HG03571 (cell line): ENCODE measurements at regions not wholly inside any gene's neighbourhood (a gene's known extent, or its start where the extent isn't known, plus 50 kb on each side); places are given as distances from the start of the nearest gene placed in this dataset.
"Not testable (repeated sequence)": the region's sequence is repeated elsewhere in the genome, so short reads cannot be mapped to it uniquely, and the experiment has no call there.

Experiments used
- ATAC-seq: cut with Tn5 transposase; IDR thresholded peaks from one replicate; pipeline ENCODE4 v1.9.1; 2021; ENCODE audit not compliant: unreplicated experiment

- no peak for ATAC-seq
These were observed 429.3 kb upstream of the SULF2 start for GRCh38 chr20:48214601-48215000.

GRCh38 chr20:48213635-48214034 is 428.4 kb upstream of the SULF2 start:
- not testable (repeated sequence) for ATAC-seq

- no peak for ATAC-seq
These were observed 427.7 kb upstream of the SULF2 start for GRCh38 chr20:48212806-48213509.

GRCh38 chr20:48211847-48212246 is 426.6 kb upstream of the SULF2 start:
- no peak for ATAC-seq

- no peak for ATAC-seq
These were observed 426.0 kb upstream of the SULF2 start for GRCh38 chr20:48211238-48211637.

DNA sequence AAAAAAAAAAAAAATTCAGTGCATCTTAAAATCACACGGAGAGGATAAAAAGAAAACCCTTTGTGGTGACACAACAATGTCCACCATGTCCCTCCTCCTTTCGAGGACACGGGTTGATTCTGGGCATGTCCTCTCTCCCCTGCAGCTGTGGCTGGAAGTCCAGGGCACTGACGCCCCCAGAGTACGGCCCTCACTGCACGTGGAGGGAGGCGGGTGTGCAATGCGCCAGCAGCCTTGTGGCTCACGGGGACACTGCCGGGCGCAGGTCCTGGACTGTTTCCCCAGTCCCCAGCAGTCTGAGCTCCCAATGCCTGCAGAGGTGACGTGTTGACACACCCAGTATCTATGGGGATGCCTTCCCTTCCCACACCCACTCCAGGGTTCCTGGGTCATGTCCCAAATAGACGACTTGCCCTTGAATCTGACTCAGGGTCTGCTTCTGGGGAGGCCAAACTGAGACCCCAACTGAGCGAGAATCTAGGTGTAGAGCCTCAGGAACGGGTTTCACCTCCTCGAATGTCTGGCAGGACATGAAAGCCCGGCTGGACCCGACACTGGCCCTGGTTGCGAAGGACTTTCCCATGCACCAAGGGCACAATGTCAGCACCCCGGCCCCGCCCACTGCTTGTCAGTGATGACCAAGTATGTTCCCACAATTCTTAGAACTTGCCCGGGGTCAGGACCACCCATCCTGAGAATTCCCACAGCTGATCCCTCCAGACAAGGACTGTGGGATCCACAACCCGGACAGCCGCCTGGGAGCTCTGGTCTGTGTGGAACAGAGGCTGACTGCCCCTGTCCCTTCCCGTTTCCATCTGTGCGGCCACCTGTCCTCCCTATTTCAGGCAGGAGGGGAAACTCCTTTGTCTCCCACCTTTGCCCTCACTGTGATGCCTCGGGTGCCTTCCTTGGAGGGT is 425.1 kb upstream of the SULF2 start:
- no peak for ATAC-seq

GRCh38 chr20:48209102-48209501 is 423.8 kb upstream of the SULF2 start:
- ATAC-seq: no peak

DNA sequence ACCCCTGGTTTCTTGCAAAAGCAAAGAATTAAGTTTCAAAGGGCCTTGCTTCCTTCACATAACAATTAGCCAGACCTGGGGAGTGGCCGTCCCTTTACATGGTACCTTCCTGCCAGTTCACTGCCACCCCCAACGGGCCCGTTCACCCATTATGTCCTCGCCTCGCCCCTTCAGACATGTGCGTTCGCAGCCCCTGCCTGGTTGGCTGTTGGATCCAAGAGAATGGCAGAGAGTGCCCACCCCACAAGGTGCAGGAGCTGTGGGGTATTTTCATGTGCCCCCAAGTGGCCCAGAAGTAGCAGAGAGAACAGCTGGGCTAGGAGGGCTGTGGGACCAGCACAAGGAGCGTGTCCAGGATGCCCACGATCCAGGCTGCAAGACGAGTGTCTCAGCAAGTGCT is 422.9 kb upstream of the SULF2 start:
- no peak for ATAC-seq

DNA sequence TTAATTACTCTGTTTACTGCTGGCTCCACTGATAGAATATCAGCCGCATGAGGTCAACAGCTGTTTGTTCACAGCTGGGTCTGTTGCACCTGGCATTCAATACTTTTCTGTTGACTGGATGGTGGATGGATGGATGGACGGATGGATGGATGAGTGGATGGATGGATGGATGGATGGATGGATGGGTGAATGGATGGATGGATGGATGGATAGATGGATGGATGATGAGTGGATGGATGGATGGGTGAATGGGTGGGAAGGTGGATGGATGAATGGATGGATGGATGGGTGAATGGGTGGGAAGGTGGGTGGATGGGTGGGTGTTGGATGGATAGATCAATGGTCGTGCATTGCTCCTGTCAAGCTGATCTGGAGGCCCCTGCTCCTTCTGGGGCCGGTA is 422.2 kb upstream of the SULF2 start:
- no peak for ATAC-seq

GRCh38 chr20:48205786-48206185 is 420.5 kb upstream of the SULF2 start:
- no peak for ATAC-seq

- ATAC-seq: no peak
These were observed 420.1 kb upstream of the SULF2 start for GRCh38 chr20:48205281-48205782.

DNA sequence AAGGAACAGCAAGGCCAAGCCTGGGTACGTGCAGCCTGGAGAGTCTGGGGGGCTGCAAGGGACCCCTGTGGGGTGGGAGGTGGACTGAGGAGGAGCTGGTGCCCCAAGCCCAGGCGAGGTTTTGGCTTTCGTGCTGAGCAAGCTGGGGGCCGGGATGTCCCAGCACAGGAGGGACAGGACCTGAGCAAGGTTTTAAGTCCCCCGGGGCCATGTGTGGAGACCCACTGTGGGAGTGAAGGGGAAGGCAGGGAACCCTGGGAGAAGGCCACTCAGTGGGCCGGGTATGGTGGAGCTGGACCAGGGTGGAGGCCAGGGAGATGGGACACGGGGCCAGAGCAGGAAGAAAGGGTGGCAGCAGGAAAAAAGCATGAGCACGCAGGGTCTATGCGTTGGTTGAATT is 419.2 kb upstream of the SULF2 start:
- ATAC-seq: no peak

DNA sequence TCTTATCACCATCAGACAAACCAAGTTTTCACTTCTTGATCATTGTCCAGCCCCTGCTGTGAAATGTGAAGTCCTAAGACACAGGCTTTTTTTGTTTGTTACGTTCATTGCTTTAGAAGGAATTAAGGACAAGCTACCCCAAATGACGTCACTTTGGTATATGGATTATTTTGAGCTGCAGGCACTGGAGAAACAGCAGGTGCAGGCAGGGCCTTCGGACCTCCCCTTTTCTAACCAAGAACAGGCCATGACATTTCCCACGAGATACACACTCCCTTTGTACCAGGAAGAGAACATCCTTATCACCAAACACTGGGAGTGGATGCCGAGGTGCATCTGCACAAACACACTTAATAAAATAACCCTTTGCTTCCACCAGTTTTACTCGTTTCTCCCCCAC is 418.0 kb upstream of the SULF2 start:
- no peak for ATAC-seq

DNA sequence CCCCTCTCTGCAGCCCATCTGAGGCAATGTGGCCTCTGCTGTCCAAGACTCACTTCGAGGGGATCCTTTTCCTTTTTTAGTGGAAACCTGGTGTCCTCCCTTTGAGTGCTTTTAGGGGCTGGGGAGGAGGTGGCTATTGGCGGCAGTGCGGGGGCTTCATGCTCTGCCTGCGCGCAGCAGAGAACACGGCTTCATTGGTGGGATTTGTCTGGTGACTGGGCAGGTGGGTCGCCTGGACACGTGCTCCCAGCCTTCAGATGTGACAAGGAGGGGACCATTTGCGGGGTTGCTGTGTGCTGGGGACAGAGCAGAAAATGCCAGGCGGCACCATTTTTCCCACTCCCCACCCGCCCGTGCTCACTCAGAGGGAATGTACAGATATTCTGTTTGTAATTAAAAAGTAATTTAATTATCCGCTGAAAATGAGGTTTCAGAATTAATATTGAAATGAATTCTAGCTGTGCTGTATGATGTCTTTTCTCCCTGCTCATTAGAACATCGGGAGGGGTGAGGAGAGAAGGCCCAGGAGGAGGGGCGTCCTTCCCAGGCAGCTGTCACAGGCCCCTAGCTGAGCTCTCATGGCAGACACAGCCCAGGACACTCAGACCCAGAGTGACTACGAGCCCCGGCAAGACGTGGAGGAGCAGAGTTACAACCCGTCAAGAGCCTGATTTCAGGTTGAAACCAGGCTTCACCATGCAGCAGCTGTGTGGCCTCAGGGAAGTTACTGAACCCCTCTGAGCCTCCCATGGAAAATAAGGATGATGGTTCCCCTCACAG is 417.2 kb upstream of the SULF2 start:
- ATAC-seq: no peak

- ATAC-seq: no peak
These were observed 416.6 kb upstream of the SULF2 start for GRCh38 chr20:48201885-48202284.

GRCh38 chr20:48201188-48201587 is 415.9 kb upstream of the SULF2 start:
- no peak for ATAC-seq

- ATAC-seq: no peak
These were observed 413.7 kb upstream of the SULF2 start for GRCh38 chr20:48198929-48199451.

- ATAC-seq: no peak
These were observed 411.8 kb upstream of the SULF2 start for GRCh38 chr20:48197066-48197465.

GRCh38 chr20:48196486-48196885 is 411.2 kb upstream of the SULF2 start:
- no peak for ATAC-seq

- ATAC-seq: no peak
These were observed 410.7 kb upstream of the SULF2 start for GRCh38 chr20:48196001-48196400.
